ENCODE measurements at regions not wholly inside any gene's neighbourhood (a gene's known extent, or its start where the extent isn't known, plus 50 kb on each side); places are given as distances from the start of the nearest gene placed in this dataset.
"Not testable (repeated sequence)": the region's sequence is repeated elsewhere in the genome, so short reads cannot be mapped to it uniquely, and the experiment has no call there.

DNA sequence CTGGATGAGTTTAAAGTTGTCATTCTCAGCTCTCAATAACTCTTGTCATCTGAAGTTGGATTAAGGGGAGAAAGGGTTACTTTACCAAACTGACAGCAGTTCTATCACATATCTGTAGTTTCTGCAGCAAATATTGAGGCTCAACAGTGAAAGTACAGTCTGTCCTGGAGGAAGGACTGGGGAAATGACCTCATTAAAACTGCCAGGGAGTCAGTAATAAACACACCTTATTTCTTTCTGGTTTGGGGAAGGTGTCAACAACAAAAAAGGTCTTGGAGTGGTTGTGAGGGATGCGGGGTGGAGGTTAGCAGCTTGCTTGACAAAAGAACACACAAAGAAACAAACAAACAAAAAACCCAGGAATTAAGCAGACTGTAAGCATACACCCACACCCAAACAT lies 1418.0 kb downstream of the STIM2 start:
- peaks cover 13% of the 10 kb centered on the region for H3K4me1 Mint-ChIP-seq
- H3K9me3 Mint-ChIP-seq, result peaks cover 16% of the 10 kb centered on the region
- TF ChIP-seq, protein P1, sequence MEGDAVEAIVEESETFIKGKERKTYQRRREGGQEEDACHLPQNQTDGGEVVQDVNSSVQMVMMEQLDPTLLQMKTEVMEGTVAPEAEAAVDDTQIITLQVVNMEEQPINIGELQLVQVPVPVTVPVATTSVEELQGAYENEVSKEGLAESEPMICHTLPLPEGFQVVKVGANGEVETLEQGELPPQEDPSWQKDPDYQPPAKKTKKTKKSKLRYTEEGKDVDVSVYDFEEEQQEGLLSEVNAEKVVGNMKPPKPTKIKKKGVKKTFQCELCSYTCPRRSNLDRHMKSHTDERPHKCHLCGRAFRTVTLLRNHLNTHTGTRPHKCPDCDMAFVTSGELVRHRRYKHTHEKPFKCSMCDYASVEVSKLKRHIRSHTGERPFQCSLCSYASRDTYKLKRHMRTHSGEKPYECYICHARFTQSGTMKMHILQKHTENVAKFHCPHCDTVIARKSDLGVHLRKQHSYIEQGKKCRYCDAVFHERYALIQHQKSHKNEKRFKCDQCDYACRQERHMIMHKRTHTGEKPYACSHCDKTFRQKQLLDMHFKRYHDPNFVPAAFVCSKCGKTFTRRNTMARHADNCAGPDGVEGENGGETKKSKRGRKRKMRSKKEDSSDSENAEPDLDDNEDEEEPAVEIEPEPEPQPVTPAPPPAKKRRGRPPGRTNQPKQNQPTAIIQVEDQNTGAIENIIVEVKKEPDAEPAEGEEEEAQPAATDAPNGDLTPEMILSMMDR (conservative IDR thresholded peaks at IDR 0.05), result no peak
- H3K4me3 Mint-ChIP-seq, result no peak overlapping the region
- H3K27me3 Mint-ChIP-seq (ENCODE audit: low read depth), result no peaks in the 10 kb centered on the region
- H3K27ac Mint-ChIP-seq (ENCODE audit: unreplicated experiment), result peak overlapping the region; percentile 85
- peaks cover 13% of the 10 kb centered on the region for H3K36me3 Mint-ChIP-seq (ENCODE audit: low read depth)
- DNase-seq (ENCODE audit: low read depth, low spot score), result no peak

DNA sequence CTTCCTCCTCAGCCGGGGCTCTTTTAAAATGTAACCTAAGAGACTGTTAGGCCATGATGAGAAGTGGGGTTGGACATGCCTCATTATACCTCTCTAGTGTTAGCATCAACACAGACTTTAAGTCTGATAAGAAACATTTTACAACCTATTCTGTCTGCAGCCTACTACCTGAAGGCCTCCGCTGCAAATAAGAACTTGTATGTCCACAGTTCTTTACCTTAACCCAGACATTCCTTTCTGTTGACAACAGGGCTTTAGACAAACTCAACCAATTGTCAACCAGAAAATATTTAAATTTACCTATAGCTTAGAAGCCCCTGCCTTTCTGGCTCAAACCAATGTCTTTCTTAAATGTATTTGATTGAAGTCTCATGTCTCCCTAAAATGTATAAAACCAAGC lies 1418.6 kb downstream of the STIM2 start:
- Mint-ChIP-seq H3K27me3 (ENCODE audit: low read depth) (no peaks in the 10 kb centered on the region), H3K27ac (ENCODE audit: unreplicated experiment) (no peak overlapping the region)

DNA sequence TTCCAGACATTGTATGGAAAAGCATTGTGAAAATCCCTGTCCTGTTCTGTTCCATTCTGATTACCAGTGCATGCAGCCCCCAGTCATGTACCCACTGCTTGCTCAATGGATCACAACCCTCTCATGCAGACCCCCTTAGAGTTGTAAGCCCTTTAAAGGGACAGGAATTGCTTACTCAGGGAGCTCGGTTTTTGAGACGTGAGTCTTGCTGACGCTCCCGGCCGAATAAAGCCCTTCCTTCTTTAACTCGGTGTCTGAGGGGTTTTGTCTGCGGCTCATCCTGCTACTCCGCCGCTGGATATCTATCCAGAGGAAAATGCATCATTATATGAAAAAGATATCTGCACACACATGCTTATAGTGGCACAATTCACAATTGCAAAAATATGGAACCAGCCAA lies 1425.6 kb downstream of the STIM2 start:
- not testable (repeated sequence) for H3K4me3 Mint-ChIP-seq; DNase-seq (ENCODE audit: low read depth, low spot score); H3K27ac Mint-ChIP-seq (ENCODE audit: unreplicated experiment); H3K4me1 Mint-ChIP-seq; H3K27me3 Mint-ChIP-seq (ENCODE audit: low read depth)
- H3K9me3 Mint-ChIP-seq, result peaks cover 20% of the 10 kb centered on the region
- H3K36me3 Mint-ChIP-seq (ENCODE audit: low read depth), result peaks cover 22% of the 10 kb centered on the region

More for the DNA sequence above, 1418.6 kb downstream of the STIM2 start:
- Mint-ChIP-seq H3K9me3 (peaks cover 12% of the 10 kb centered on the region), H3K36me3 (ENCODE audit: low read depth) (peaks cover 11% of the 10 kb centered on the region), H3K4me1 (peaks cover 13% of the 10 kb centered on the region), H3K4me3 (no peak overlapping the region)
- DNase-seq (ENCODE audit: low read depth, low spot score), result no peak
- TF ChIP-seq, protein P1 (conservative IDR thresholded peaks at IDR 0.05), result no peak

DNA sequence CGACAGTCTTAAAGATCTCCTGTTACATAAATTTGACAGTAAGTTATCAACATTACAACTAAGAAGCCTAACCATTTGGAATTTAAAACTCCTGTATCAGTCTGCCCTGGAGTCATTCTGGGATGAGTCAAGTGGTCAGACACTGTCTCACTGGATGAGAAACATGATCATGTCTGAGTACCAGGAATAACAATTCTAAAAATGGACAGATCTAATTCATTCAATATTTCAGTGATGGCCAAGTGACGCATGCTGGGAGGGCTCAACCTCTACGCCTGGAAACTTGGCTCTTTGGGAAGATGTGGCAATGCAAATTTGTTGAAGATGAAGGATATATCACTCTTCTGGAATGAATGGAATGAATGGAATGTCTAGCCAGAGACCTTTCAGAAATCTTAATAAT lies 1427.2 kb downstream of the STIM2 start:
- Mint-ChIP-seq H3K27ac (ENCODE audit: unreplicated experiment) (no peak overlapping the region), H3K27me3 (ENCODE audit: low read depth) (no peaks in the 10 kb centered on the region), H3K4me3 (no peak overlapping the region), H3K4me1 (no peaks in the 10 kb centered on the region), H3K36me3 (ENCODE audit: low read depth) (peaks cover 19% of the 10 kb centered on the region), H3K9me3 (peaks cover 15% of the 10 kb centered on the region)
- DNase-seq (ENCODE audit: low read depth, low spot score), result no peak
- TF ChIP-seq, protein P1 (conservative IDR thresholded peaks at IDR 0.05), result no peak

DNA sequence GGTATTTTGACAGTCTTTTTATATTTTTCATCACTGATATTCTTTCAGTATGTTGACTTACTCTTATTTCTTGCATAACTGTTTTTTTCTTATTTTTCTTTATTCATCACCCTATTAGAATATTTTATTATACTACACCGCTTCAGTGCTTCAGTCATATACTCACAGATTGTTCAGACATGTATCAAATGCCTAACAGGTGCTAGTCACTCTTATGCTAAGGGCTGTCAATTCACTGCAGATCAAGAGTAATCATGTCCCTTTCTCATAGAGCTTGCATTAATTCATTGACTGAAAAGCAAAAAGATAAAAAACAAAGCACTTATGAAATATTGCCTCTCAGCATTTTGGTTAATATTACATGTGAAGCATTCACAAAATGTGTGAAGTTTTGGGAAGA lies 1435.6 kb downstream of the STIM2 start:
- TF ChIP-seq, protein P1 (conservative IDR thresholded peaks at IDR 0.05), result no peak
- Mint-ChIP-seq H3K4me1 (no peaks in the 10 kb centered on the region), H3K27me3 (ENCODE audit: low read depth) (no peaks in the 10 kb centered on the region), H3K27ac (ENCODE audit: unreplicated experiment) (no peak overlapping the region), H3K4me3 (no peak overlapping the region), H3K9me3 (peaks cover 14% of the 10 kb centered on the region), H3K36me3 (ENCODE audit: low read depth) (peaks cover 7% of the 10 kb centered on the region)
- no peak for DNase-seq (ENCODE audit: low read depth, low spot score)

DNA sequence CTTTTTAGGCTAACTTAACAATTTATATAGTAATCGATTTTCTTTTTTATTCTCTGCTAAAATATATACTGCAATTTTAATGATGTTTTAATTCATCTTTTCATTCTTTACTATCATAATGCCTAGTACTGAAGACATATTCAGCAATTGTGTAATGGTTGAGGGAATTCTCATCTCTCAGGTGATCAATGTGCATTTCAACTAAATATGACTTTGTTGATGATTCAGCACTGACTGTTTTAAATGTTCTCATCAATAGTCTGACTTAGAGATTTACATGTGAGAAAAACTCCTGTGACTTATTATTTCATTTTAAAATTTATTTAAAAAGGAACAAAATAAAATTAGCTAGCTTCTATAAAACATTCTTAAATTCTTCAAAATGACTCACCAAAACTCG lies 1450.3 kb downstream of the STIM2 start:
- Mint-ChIP-seq H3K4me1 (peaks cover 9% of the 10 kb centered on the region), H3K27ac (ENCODE audit: unreplicated experiment) (no peak overlapping the region), H3K9me3 (peaks cover 8% of the 10 kb centered on the region), H3K36me3 (ENCODE audit: low read depth) (no peaks in the 10 kb centered on the region), H3K4me3 (no peak overlapping the region), H3K27me3 (ENCODE audit: low read depth) (no peaks in the 10 kb centered on the region)
- TF ChIP-seq, protein P1 (conservative IDR thresholded peaks at IDR 0.05), result no peak
- DNase-seq (ENCODE audit: low read depth, low spot score), result no peak

DNA sequence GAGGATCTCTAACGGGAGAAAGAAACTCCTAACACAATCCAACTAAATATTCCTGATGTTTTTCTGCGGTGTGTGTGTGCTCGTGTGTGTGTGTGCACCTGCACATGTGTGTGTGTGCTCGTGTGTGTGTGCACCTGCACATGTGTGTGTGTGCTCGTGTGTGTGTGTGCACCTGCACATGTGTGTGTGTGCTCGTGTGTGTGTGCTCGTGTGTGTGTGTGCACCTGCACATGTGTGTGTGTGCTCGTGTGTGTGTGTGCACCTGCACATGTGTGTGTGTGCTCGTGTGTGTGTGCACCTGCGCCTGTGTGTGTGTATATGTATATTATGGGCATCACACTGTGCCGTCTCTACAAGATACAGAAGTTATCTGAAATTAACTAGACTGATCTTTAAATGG lies 1451.9 kb downstream of the STIM2 start:
- H3K4me3 Mint-ChIP-seq; H3K27me3 Mint-ChIP-seq (ENCODE audit: low read depth); DNase-seq (ENCODE audit: low read depth, low spot score); H3K4me1 Mint-ChIP-seq; H3K9me3 Mint-ChIP-seq; H3K27ac Mint-ChIP-seq (ENCODE audit: unreplicated experiment); H3K36me3 Mint-ChIP-seq (ENCODE audit: low read depth): not testable (repeated sequence)

All from neural crest cell (in vitro differentiated cells).